Mesodermal cell (in vitro differentiated cells): ENCODE measurements at regions not wholly inside any gene's neighbourhood (a gene's known extent, or its start where the extent isn't known, plus 50 kb on each side); places are given as distances from the start of the nearest gene placed in this dataset.

Experiments
- H3K27ac ChIP-seq: 2 replicates; pipeline ENCODE4 v1.7.0; 2013; ENCODE audit warnings: mild to moderate bottlenecking, low read depth, low read length, moderate library complexity; ENCODE audit not compliant: severe bottlenecking
- H3K36me3 ChIP-seq: 2 replicates; pipeline ENCODE4 v1.7.1; 2013; ENCODE audit warnings: mild to moderate bottlenecking, low read length, moderate library complexity; ENCODE audit not compliant: control insufficient read depth, insufficient read depth
- H3K4me1 ChIP-seq: one replicate; pipeline ENCODE4 v1.7.1; 2013; ENCODE audit warnings: mild to moderate bottlenecking, low read length; ENCODE audit not compliant: insufficient read depth, control insufficient read depth, poor library complexity, severe bottlenecking
- H3K4me3 ChIP-seq: 2 replicates; pipeline ENCODE4 v1.7.0; 2013; ENCODE audit warnings: low read length, control low read depth, mild to moderate bottlenecking; ENCODE audit not compliant: insufficient read depth, poor library complexity, severe bottlenecking; ENCODE audit errors: extremely low read depth
- H3K9me3 ChIP-seq: 2 replicates; pipeline ENCODE4 v1.7.1; 2013; ENCODE audit warnings: mild to moderate bottlenecking, low read length, moderate library complexity; ENCODE audit not compliant: control insufficient read depth
- WGBS, 2 experiments: methylation state at CpG; one replicate each; pipeline ENCODE4 v1.1.5; 2013; ENCODE audit warnings: missing lambda C conversion rate in 2 of 2; ENCODE audit not compliant: insufficient coverage in 2 of 2; 5-methylcytosine and 5-hydroxymethylcytosine counted together

- H3K4me3 ChIP-seq: no peak overlapping the region
- 90 to 96% methylated on average over 6 of the region's 6 CpGs for WGBS, 2 experiments
- no peak overlapping the region for H3K27ac ChIP-seq
- H3K4me1 ChIP-seq: no peaks in the 10 kb centered on the region
- H3K9me3 ChIP-seq: no peaks in the 10 kb centered on the region
- H3K36me3 ChIP-seq: no peaks in the 10 kb centered on the region
Measured at GRCh38 chr10:43970018-43970698, 321.5 kb upstream of the ZNF32 start.

DNA sequence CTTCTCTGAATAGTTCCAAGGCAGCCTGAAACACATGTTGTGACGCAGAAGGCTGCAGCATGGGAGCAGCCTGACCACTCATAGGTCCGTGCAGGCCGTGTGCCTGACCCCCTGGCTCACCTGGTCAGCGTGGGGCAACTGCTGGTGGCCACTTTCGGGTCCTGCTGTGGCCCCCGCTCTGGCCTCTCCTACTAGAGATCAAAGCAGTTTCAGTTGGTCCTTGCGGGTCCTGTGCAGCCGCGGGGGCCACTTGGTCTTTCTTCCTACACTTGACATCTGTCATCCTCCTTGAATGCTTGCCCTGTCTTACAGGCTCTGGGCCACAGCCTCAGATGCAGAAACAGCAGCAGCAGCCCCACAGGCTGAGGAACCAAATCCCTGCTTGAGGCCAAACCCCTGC lies 320.8 kb upstream of the ZNF32 start:
- no peak overlapping the region for H3K4me3 ChIP-seq
- H3K4me1 ChIP-seq: no peaks in the 10 kb centered on the region
- 89 to 92% methylated on average over 9 of the region's 9 CpGs for WGBS, 2 experiments
- H3K9me3 ChIP-seq: no peaks in the 10 kb centered on the region
- no peaks in the 10 kb centered on the region for H3K36me3 ChIP-seq
- H3K27ac ChIP-seq: no peak overlapping the region

DNA sequence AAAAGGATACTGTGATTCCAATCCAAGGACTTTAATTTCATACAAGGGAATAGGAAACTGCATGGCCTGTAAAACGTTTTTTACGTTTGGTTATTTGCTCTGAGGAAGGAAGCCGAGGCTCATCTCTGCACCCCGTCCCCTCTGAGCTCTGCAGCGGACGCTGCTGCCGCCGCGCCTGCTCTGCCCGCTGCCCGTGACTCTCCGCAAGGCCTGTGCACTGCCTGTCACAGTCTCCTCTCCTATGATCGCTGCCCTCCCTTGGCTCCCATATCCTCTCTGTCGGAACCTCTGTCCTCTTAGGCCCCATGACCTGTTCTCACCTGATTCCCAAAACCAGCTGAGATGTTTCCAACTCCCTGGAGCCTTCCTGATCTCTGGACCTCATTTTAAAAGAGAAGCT lies 320.3 kb upstream of the ZNF32 start:
- 81 to 83% methylated on average over 12 to 14 of the region's 14 CpGs for WGBS, 2 experiments

DNA sequence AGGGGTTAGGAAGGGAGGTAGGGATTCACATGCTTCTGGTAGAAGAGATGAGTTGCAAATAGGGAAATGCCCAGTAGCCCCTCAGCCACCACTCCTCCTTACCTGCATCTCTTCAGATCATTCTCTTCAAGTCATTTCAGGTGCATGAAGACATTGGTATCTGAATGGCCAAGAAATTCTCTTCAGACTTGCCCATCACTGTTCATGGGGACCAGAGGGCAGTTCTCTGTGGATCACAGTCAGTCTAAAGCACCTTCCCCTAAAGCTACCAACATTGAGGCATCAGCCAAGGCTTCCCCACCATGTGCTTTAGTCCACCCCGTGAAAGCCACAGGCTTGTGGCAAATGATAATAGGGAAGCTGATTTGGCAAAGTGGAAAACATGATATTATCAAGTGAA lies 319.4 kb upstream of the ZNF32 start:
- no peaks in the 10 kb centered on the region for H3K36me3 ChIP-seq
- H3K27ac ChIP-seq: no peak overlapping the region

More for the DNA sequence above, 320.3 kb upstream of the ZNF32 start:
- H3K4me1 ChIP-seq: no peaks in the 10 kb centered on the region
- H3K36me3 ChIP-seq: no peaks in the 10 kb centered on the region
- no peak overlapping the region for H3K4me3 ChIP-seq
- no peak overlapping the region for H3K27ac ChIP-seq
- no peaks in the 10 kb centered on the region for H3K9me3 ChIP-seq

DNA sequence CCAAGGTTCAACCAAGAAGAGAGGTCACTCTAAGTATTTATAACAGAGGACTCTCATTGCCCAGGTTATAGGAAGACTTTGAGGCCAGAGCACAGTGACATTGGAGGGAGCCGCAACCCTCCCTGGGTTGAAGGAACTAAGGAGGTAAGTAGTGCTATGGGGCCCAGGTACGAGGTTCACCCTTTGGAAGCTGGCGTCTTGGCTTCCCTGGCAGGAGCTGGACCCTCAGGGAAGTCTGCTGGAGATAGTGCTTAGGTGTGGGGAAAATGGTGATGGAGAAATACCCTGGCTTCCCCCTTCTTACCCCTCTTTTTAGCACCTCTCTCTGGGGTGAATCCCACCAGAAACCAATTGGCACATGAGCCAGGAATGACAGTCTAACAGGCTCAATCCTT lies 317.9 kb upstream of the ZNF32 start:
- Histone ChIP-seq H3K4me1 (no peaks in the 10 kb centered on the region), H3K9me3 (no peaks in the 10 kb centered on the region), H3K36me3 (no peaks in the 10 kb centered on the region), H3K4me3 (no peak overlapping the region), H3K27ac (no peak overlapping the region)
- 79 to 100% methylated on average over 1 to 3 of the region's 3 CpGs for WGBS, 2 experiments

More for the DNA sequence above, 319.4 kb upstream of the ZNF32 start:
- no peak overlapping the region for H3K4me3 ChIP-seq
- H3K4me1 ChIP-seq: no peaks in the 10 kb centered on the region
- no CpG with 5 or more reads among the region's 1 CpG for WGBS, 2 experiments
- no peaks in the 10 kb centered on the region for H3K9me3 ChIP-seq

DNA sequence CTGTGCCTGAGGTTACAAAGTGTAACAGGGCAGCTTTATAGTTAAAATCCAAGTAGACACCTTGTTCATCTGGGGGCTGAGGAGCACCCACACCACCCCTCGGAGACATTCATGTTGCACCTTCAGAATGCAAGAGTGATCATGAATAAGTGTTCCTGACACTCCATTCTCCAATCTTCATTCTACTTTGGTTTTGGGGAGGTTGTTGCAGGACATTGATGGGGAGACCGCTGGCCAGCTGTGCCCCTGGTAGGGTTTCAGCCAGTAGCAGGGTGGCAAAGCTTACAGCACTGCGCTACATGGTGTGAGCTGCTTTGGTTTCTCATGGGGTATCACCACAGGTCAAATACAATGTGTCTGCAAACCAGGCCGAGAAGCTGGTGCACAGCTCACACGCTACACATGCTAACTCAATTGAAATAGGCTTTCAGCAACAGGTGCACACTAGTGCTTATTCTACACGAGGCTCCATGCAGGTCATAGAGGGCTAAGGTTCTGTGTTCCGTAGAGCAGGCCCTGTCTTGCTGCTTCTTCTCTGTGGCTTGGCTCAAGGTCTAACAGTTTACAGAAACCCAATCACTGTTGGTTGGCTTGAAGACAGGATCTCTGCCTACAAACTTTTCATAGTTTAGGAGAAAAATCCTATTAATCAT lies 317.4 kb upstream of the ZNF32 start:
- 92 to 94% methylated on average over 5 to 6 of the region's 7 CpGs for WGBS, 2 experiments
- no peaks in the 10 kb centered on the region for H3K9me3 ChIP-seq

GRCh38 chr10:43965033-43965917 lies 316.6 kb upstream of the ZNF32 start:
- no peak overlapping the region for H3K4me3 ChIP-seq
- no peaks in the 10 kb centered on the region for H3K9me3 ChIP-seq
- WGBS, 2 experiments: 96% methylated on average over 12 to 14 of the region's 14 CpGs
- no peak overlapping the region for H3K27ac ChIP-seq
- H3K36me3 ChIP-seq: no peaks in the 10 kb centered on the region
- no peaks in the 10 kb centered on the region for H3K4me1 ChIP-seq

More for the DNA sequence above, 317.4 kb upstream of the ZNF32 start:
- H3K36me3 ChIP-seq: no peaks in the 10 kb centered on the region
- H3K27ac ChIP-seq: no peak overlapping the region
- H3K4me3 ChIP-seq: no peak overlapping the region
- H3K4me1 ChIP-seq: no peaks in the 10 kb centered on the region

DNA sequence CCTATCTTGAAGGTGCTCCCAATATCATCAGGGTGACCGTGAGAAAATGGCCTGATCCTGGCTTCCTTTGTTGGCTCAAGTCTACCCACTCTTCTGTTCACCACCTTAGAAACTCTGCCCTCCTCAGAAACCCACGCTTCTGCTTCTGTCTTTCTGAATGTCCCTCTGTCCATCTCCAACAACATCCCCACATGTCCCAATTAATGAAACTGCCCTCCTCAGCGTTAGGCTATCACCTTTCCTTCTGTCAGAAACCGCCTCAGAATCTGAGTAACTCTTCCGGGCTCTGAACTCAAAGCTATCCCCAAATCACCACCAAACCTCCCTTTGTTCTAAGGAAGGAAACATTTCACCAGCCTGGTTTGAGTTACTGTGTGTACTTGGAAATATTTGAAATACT lies 315.8 kb upstream of the ZNF32 start:
- H3K4me3 ChIP-seq: no peak overlapping the region
- no peaks in the 10 kb centered on the region for H3K9me3 ChIP-seq
- WGBS, 2 experiments: 85 to 94% methylated on average over 2 to 3 of the region's 5 CpGs
- H3K36me3 ChIP-seq: no peaks in the 10 kb centered on the region
- H3K27ac ChIP-seq: no peak overlapping the region
- no peaks in the 10 kb centered on the region for H3K4me1 ChIP-seq

- no peaks in the 10 kb centered on the region for H3K36me3 ChIP-seq
- H3K9me3 ChIP-seq: no peaks in the 10 kb centered on the region
- WGBS, 2 experiments: 91 to 92% methylated on average over 9 to 10 of the region's 10 CpGs
- no peak overlapping the region for H3K27ac ChIP-seq
- H3K4me3 ChIP-seq: no peak overlapping the region
- H3K4me1 ChIP-seq: no peaks in the 10 kb centered on the region
Measured at GRCh38 chr10:43963793-43964425, 315.2 kb upstream of the ZNF32 start.

DNA sequence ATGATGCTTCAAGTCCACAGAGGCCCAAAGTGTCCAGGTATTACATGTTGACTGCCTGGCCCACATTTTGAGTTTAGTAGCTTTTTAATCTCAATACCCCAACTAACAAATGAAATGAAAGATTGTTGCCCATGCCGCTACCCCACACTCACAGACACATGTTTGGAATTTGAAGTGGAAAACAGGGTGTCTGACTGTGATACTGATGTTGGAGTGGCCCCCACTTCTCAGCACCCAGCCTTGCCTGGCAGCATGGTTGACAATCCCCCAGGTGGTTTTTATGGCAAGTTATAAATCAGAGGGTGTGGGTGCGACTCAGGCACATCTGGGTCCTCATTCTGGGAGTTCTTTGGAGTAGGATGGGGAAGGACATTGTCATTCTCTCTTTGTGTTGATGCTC lies 314.7 kb upstream of the ZNF32 start:
- no peaks in the 10 kb centered on the region for H3K9me3 ChIP-seq
- no peaks in the 10 kb centered on the region for H3K4me1 ChIP-seq
- no peaks in the 10 kb centered on the region for H3K36me3 ChIP-seq
- H3K4me3 ChIP-seq: no peak overlapping the region
- no peak overlapping the region for H3K27ac ChIP-seq
- 80 to 100% methylated on average over 1 of the region's 2 CpGs for WGBS, 2 experiments
